ENCODE measurements at regions not wholly inside any gene's neighbourhood (a gene's known extent, or its start where the extent isn't known, plus 50 kb on each side); places are given as distances from the start of the nearest gene placed in this dataset.

DNA sequence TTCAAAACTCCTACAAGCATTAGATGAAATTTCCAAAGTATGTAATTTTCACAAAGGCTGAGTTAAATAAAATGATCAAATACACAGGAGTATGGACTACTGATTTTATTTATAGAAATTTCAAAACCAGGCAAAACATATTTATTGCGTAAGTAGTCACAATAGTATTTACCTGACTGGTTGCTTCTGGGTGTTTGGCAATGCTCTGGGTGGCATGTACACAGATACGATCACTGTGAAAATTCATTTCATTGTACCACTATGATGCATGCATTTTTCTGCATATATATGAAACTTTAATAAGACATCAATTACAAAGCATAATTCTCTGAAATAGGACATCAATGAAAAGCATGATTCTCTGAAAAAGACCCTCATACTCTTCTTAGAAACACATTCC, 384.2 kb downstream of the TLL1 start:
- TF ChIP-seq, protein P1, sequence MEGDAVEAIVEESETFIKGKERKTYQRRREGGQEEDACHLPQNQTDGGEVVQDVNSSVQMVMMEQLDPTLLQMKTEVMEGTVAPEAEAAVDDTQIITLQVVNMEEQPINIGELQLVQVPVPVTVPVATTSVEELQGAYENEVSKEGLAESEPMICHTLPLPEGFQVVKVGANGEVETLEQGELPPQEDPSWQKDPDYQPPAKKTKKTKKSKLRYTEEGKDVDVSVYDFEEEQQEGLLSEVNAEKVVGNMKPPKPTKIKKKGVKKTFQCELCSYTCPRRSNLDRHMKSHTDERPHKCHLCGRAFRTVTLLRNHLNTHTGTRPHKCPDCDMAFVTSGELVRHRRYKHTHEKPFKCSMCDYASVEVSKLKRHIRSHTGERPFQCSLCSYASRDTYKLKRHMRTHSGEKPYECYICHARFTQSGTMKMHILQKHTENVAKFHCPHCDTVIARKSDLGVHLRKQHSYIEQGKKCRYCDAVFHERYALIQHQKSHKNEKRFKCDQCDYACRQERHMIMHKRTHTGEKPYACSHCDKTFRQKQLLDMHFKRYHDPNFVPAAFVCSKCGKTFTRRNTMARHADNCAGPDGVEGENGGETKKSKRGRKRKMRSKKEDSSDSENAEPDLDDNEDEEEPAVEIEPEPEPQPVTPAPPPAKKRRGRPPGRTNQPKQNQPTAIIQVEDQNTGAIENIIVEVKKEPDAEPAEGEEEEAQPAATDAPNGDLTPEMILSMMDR (IDR thresholded peaks at IDR 0.05; ENCODE audit: low read depth, low read length, missing control alignments): no peak
- no peak for DNase-seq (ENCODE audit: extremely low read depth, low read depth)
- H3K4me3 ChIP-seq (replicated peaks; ENCODE audit: low read depth, low read length): no peak overlapping the region

GRCh38 chr4:166257891-166258290, 384.9 kb downstream of the TLL1 start:
- H3K4me3 ChIP-seq (replicated peaks; ENCODE audit: low read depth, low read length): no peak overlapping the region
- no peak for DNase-seq (ENCODE audit: extremely low read depth, low read depth)
- TF ChIP-seq, protein P1 (IDR thresholded peaks at IDR 0.05; ENCODE audit: low read depth, low read length, missing control alignments): no peak

DNA sequence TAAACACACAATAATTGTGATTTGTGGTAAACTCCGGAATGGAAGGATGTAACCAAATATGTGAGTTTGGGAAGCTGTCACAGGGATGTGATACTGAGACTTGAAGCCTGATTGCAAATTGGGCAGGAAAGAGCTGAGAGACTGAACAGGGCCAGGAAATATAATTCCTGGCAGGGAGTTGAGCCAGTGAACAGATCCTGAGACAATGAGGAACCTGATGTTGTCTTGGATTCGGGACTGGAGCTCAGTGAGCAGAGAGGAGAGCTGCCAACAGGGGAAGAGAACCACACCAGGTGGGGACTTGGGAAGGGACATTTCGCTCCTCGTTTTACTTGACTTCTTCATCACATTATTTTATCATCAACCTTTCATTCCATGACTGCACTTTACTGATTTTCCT, 386.0 kb downstream of the TLL1 start:
- H3K4me3 ChIP-seq (replicated peaks; ENCODE audit: low read depth, low read length): no peak overlapping the region
- no peak for DNase-seq (ENCODE audit: extremely low read depth, low read depth)
- TF ChIP-seq, protein P1 (IDR thresholded peaks at IDR 0.05; ENCODE audit: low read depth, low read length, missing control alignments): no peak

- no peak for DNase-seq (ENCODE audit: extremely low read depth, low read depth)
Measured at GRCh38 chr4:166274136-166274761, 401.2 kb downstream of the TLL1 start.

GRCh38 chr4:166274775-166275174, 401.7 kb downstream of the TLL1 start:
- H3K4me3 ChIP-seq (replicated peaks; ENCODE audit: low read depth, low read length): no peak overlapping the region
- TF ChIP-seq, protein P1 (IDR thresholded peaks at IDR 0.05; ENCODE audit: low read depth, low read length, missing control alignments): no peak
- DNase-seq (ENCODE audit: extremely low read depth, low read depth): no peak

More at GRCh38 chr4:166274136-166274761, 401.2 kb downstream of the TLL1 start:
- TF ChIP-seq, protein P1 (IDR thresholded peaks at IDR 0.05; ENCODE audit: low read depth, low read length, missing control alignments): no peak
- no peak overlapping the region for H3K4me3 ChIP-seq (replicated peaks; ENCODE audit: low read depth, low read length)

DNA sequence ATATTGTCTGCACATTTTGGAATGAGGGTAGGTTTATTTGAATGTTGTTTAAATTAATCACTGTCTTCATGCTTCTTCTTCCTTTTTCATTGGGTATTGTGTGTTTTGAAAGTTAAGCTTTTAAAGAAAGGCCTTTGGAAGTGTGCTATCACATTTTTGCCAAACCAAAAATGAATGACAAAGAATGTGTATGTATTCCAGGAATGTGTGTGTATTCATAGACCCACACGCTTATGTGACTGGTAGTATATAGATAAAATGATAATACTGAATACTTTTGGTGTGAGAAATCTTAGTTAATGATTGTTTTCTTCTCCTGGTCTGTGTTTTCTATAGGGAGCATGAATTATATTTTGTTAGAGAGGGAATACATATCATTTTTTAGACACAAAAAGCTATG, 404.4 kb downstream of the TLL1 start:
- DNase-seq (ENCODE audit: extremely low read depth, low read depth): no peak
- TF ChIP-seq, protein P1 (IDR thresholded peaks at IDR 0.05; ENCODE audit: low read depth, low read length, missing control alignments): no peak
- no peak overlapping the region for H3K4me3 ChIP-seq (replicated peaks; ENCODE audit: low read depth, low read length)

DNA sequence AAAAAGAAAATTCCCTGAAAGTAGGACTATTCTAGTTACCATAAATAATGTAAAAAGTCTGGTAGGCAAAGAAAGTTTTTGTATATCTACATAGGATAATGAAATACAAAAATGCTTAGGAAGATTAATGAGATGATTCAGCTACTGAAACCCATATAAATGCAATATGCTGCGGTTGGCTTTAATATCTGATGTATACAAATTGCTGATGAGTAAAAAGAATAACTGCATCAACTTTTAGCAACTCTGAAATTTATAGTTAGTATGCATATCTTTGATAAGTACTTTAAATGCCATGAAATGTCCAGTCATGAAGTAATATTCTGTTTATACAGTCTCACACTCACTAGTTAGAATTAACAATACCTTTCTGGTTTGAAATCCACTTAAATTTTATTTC, 404.8 kb downstream of the TLL1 start:
- TF ChIP-seq, protein P1 (IDR thresholded peaks at IDR 0.05; ENCODE audit: low read depth, low read length, missing control alignments): no peak
- no peak for DNase-seq (ENCODE audit: extremely low read depth, low read depth)

More for the DNA sequence above, 404.8 kb downstream of the TLL1 start:
- no peak overlapping the region for H3K4me3 ChIP-seq (replicated peaks; ENCODE audit: low read depth, low read length)

All from HFF-Myc (cell line).